Occipital lobe (tissue), 1 donor: ENCODE measurements at regions not wholly inside any gene's neighbourhood (a gene's known extent, or its start where the extent isn't known, plus 50 kb on each side); places are given as distances from the start of the nearest gene placed in this dataset.

Experiments used
- DNase-seq: peaks from one replicate; lab custom pipeline; 2025; lab: John Stamatoyannopoulos, UW

GRCh38 chr20:60125513-60125912 is 167.3 kb downstream of the CDH26 start:
- DNase-seq, result no peak

DNA sequence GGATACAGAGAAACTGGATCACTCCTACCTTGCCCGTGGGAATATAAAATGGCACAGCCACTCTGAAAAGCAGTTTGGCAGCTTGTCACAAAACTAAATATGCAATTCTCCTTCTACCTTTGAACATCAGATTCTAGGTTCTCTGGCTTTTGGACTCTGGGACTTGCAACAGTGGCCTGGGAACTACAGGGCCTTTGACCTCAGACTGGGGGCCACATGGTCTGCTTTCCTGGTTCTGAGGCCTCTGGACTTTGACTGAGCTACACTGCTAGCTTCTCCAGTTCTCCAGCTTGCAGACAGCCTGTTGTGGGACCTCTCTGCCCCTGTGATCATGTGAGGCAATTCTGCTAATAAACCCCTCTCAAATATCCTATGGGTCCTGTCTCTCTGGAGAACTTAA is 168.8 kb downstream of the CDH26 start:
- no peak for DNase-seq

DNA sequence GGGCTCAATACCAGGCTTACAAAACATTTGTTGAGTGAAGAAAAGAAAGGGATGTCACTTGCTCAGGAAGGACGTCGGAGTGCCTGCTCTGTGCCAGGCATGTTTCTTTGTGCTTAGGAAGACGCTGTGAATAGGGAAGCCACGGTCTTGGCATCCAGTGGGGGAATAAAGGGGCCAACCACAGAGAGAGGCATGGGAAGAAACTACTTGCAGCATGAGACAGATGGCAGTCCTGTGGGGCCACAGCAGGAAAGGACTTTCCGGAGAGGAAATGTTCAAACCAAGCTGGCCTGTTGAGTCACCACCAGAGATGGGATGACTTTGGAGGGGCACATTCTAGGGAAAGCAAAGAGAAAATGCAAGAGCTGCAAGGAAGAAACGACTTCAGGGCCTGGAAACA is 173.2 kb downstream of the CDH26 start:
- no peak for DNase-seq

DNA sequence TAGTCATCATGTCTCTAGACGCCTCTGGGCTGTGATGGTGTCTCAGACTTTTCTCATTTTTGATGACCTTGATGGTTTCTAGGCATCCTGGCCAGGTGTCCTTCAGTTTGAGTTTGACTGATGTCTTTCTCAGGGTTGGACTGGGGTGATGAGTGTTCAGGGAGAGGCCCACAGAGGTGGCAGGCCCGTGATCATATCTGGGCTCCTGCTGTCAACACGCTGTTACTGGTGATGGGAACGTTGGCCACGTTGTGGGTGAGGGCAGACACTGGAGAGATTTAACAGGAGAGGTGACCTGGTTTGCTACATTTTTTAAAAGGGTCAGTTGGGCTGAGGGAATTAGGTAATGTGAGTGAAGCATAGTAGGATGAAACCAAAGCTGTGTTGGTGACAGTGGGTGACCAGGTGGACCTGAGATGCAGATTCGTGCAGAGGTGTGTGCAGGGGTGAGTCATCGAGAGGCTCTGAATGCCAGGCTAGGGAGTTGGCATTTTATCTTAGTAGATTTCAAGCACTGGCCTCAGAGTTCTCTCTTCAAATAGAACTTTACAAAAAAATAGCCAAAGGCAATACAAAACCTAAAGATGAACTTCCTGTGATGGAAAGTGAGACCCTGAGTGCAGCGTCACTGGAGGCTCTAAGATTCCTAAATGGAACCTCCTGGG is 174.1 kb downstream of the CDH26 start:
- DNase-seq, result no peak

- no peak for DNase-seq
Measured at GRCh38 chr20:60132827-60133670, 174.8 kb downstream of the CDH26 start.

DNA sequence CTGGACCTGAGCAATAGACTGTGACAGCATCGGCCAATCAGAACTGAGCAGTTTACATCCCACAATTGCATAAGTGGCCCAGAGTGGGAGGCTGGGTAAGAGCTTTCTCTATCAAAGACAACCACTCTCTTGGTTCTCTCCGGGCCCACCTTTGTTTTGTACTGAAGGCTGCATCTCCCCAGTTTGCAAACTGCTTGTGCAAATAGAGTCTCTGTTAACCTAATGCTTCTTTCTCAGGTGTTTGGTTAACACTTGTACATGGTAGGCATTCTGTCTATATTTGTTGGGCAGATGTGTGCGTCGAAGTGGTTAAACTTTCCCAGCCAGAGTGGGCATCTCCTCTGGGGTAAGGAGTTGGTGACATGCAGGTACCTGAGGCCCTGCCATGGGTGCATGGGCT is 177.1 kb downstream of the CDH26 start:
- no peak for DNase-seq

- DNase-seq, result no peak
Measured at GRCh38 chr20:60136645-60137401, 178.6 kb downstream of the CDH26 start.

DNA sequence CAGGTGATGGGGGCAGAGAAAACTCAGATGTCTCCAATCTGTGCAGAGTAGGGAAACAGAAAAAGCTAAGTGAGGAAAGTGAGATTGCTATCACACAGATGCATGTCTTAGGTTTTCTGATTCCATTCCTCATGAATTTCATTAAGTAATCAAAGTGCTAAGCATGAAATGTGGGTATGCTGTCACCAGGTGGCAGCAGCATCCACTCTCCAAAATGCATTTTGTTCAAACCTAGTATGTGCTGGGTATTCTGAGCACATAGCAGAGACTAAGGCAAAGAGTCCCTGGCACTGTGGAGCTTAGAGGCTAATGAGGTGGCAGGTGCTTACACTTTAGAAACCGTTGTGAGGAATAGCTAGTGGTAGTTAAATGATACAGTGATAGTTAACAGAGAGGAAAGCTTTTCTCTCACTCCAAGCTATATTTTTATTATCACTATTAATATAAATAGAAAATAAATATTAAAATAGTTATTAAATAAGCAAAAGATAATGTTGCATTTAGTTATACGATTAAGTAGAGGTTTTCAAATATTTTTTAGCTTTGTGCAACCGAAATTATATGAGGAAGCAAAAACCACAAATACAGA is 179.5 kb downstream of the CDH26 start:
- DNase-seq, result no peak

DNA sequence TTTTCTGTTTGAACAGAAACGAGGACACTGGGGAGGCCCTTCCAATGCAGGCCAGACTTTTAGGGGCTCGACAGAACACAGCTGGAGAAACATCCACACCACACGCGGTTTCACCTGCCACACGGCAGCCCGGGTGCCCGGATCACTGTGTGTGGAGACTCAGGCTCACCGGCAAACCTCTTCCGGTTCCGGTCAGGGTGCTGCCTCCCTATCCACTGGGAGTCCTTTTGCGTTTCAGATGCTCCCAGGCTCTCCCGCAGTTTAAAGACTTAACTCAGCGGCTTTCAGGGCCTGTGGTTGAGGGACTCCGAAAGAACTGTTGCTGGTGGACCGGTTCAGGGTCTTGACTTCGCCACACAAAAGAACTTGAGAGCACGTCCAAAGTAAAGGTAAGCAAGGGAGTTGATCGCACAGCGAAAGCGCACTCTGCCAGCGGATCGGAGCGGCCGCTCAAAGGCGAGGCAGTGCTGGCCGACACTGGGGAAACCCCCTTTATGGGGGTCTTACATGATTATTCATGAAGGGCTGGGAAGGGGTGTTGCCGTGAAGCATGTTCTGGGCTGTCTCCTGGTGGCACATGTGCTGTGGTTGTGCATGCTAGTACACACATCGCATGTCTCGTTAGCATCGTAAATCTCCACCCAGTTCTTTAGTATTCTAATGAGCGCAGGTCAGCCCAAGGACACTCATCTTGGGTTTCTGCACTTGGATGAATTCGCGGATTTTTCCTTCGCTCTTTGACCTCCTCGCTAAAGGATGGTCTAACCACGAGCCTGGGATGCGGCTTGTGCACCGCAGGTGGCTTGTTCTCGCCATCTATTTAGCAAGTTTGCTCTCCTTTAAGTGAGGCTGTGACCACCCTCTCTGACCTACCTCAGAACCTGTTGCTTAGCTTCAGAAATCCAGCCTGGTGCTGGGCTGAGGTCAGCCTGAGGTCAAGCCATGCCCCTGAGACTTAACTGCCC is 180.3 kb downstream of the CDH26 start:
- no peak for DNase-seq

DNA sequence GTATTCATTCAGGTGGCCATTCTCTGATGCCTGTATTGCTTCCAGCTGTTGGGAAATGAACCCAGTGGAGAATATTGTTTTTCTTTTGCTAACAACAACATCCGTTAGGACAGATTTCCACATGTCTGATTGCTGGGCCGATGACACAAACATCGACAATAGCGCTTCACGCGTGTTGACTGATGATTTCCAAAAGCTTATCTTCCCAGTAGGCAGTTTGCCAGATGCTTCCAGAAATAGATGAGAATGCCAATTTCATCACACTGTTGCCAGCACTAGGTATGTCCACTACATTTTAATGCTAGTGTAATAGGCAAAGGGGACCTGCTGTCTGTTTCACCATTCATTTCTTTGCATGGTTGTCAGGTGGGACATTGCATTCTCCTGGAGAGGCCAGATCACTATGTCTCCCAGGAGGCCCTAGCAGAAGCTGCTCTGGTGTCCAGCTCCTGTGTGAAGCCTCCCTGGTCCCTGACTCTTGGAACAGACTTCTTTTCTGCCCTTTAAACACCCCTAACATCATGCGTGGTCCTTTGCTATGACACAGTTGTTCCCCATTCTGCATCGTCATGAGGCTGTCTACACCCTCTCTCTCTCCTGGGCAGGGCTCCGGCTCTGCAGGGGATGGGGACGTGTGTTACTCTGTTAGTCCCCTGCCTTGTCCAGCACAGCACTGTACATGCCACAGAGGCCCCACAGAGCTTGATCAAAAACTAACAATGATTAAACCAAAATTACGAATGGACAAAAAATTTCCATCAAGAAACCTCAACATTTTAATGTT is 181.6 kb downstream of the CDH26 start:
- no peak for DNase-seq

DNA sequence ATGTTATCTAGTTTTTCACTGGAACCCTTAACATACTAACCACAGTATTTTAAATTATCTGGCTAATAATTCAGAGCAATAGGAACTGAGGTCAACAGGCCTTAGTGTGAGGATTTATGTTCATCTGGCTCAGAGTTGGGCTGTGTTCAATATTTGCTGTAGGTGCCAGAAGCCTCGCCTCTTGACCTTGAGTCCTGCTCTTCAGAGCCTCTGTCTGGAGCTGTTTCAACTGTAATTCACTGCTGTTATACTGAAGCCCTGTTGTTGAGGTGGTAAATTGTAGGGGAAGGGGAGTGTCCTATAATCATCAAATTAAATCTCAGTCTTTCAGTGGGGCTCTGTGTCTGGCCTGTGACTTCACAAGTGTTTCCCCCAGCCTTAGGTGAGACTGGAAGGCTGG is 184.4 kb downstream of the CDH26 start:
- DNase-seq, result no peak

DNA sequence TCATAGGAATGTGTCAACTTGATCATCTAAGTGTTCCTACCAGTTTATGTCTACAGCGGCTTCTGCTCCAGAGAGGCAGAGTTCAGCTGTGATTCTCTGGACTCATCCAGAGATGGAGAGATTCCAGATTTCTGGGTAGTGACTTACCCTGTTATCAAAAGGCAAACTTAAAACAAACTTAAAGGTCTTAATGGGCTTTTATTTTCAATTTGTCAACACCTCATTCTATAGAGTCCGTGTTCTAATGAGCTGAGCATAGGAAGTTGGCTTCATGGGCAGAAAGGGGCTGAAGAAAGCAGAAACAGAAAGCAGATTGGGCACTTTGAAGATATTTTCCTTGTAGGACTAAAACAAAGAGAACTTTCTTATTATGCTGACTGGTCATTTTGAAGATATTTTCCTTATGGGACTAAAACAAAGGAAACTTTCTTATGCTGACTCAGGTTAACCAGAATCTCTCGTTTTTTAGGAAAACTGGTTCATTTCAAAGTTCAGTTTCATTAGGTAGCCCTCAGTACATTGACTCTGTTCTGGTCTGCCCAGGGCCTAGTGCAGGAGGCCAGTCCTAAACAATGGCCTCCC is 185.1 kb downstream of the CDH26 start:
- DNase-seq, result no peak

- no peak for DNase-seq
Measured at GRCh38 chr20:60144404-60144803, 186.2 kb downstream of the CDH26 start.

GRCh38 chr20:60144974-60145527 is 186.8 kb downstream of the CDH26 start:
- DNase-seq, result no peak

DNA sequence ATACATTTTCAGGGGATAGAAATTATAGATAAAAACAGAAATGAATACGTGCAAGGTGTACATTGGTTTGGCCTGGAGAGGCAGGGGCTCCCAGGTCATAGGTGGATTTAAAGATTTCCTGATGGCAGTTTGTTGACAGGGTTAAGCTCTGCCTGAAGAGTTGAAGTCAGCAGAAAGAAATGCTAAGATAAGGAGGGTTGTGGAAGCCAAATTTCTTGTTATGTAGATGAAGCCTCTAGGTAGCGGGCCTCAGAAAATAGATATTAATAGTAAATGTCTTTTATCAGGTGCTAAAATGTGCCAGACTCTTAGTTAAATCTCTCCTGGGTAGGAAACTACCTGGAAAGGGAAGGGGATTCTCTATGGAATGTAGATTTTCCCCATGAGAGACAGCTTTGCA is 188.8 kb downstream of the CDH26 start:
- DNase-seq, result no peak

GRCh38 chr20:60148885-60149284 is 190.7 kb downstream of the CDH26 start:
- DNase-seq, result no peak

GRCh38 chr20:60152792-60153191 is 194.6 kb downstream of the CDH26 start:
- DNase-seq, result no peak

DNA sequence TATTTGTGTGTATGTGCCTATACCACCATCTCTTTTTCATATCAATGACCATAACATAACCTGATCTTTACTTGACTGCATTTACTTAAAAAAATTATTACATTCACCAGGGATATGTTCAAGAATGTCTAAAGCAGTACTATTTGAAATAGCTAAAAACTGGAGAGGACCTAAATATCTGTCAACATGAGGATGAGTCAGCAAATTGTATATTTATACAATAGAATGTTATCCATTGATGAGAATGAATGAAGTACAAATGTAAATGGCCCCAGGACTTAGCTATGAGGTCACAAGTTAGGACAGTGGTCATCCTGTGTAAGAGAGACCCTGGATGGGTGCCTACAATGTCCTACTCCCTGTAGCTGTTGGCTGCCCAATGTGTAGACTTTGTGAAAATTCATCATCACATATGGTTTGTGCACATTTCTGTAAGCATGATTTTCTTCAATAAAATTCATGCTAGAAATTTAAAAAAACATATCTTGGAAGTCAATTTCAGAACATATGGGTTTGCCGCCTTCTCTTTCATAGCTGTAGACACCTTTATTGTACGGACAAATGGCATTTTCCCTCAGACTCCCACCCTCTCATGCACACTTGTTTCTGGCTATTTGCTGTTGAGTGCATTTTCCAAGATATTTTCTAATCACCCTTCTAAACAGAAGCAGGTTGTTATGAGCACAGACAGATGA is 202.4 kb downstream of the CDH26 start:
- DNase-seq, result no peak

DNA sequence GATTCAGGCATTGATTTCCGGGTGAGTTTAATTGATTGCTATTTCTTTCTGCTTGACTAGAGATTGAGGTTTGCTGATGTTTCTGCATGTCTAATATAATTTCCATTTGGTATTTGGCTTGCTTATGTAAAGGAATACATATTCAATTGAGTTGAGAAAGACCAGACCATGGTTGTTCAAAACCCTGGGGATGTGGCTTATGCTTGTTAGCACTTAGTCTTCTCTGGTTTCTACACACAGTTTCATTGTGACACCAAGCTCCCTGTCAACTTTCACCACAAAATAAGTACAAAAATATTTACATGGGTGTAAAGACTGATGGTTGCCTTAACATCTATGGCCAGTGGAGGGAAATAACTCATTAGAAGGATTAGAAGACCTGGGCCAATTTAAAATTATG is 209.6 kb downstream of the CDH26 start:
- no peak for DNase-seq
